Breast epithelium (tissue), 4 donors: ENCODE measurements at regions not wholly inside any gene's neighbourhood (a gene's known extent, or its start where the extent isn't known, plus 50 kb on each side); places are given as distances from the start of the nearest gene placed in this dataset.

Experiments
- DNase-seq, 2 donors: peaks; one replicate each; pipeline ENCODE4 v3.0.0-alpha.2; 2019; ENCODE audit warnings: low spot score in 2 of 2
- H3K27ac ChIP-seq, 2 donors: fragments of 200-600 bp; sonication (generic) in 1 of 2; one replicate each; pipeline ENCODE4 v1.5.1; 2016 to 2019; ENCODE audit warnings: mild to moderate bottlenecking in 1 of 2
- H3K27me3 ChIP-seq, 2 donors: fragments of 200-600 bp; sonication (generic) in 1 of 2; one replicate each; pipeline versions ENCODE4 v1.5.1 to v1.6.0; 2017 to 2019; ENCODE audit warnings: control low read depth in 1 of 2, mild to moderate bottlenecking in 1 of 2
- H3K36me3 ChIP-seq: fragments of 200-600 bp; one replicate; pipeline ENCODE4 v1.5.1; 2019
- H3K4me1 ChIP-seq, 2 donors: fragments of 200-600 bp; sonication (generic); one replicate each; pipeline ENCODE4 v1.5.1; 2016 to 2019; ENCODE audit warnings: control low read depth in 1 of 2
- H3K4me3 ChIP-seq, 3 donors: fragments of 200-600 bp; sonication (generic); 1 replicate in 2 of 3; 2 replicates in 1 of 3; pipeline ENCODE4 v1.5.1; 2016 to 2019; ENCODE audit warnings: mild to moderate bottlenecking in 3 of 3, moderate library complexity in 2 of 3
- H3K9me3 ChIP-seq, 2 donors: fragments of 200-600 bp; sonication (generic) in 1 of 2; one replicate each; pipeline ENCODE4 v1.5.1; 2016 to 2019; ENCODE audit warnings: control low read depth in 1 of 2
- CTCF ChIP-seq, 3 donors: fragments of 450-650 bp; IDR thresholded peaks; one replicate each; pipeline ENCODE4 v1.5.1; 2016 to 2017; ENCODE audit warnings: antibody characterized with exemption in 3 of 3, mild to moderate bottlenecking in 3 of 3, moderate library complexity in 3 of 3
- POLR2A ChIP-seq: fragments of 450-650 bp; IDR thresholded peaks from one replicate; pipeline ENCODE4 v1.6.1; 2016; ENCODE audit warnings: antibody characterized with exemption, mild to moderate bottlenecking, moderate library complexity
- POLR2AphosphoS5 ChIP-seq, 3 donors: sonication (generic); formaldehyde crosslinking; IDR thresholded peaks; one replicate each; pipeline ENCODE4 v1.6.1; 2017; ENCODE audit warnings: antibody characterized with exemption in 3 of 3
- intact Hi-C: fragments of 100-400 bp; cut with DNase I; formaldehyde crosslinking; loops from one replicate; pipeline ENCODE4 v1.15.1; 2023; ENCODE audit warnings: low total_unique reads

- H3K4me1 ChIP-seq = no peaks in the 10 kb centered on the region
- no peak for TF ChIP-seq POLR2AphosphoS5 (IDR thresholded peaks at IDR 0.05)
- TF ChIP-seq POLR2A = no peak
- TF ChIP-seq CTCF (IDR thresholded peaks at IDR 0.05) = no peak
- no peak overlapping the region for H3K4me3 ChIP-seq
- H3K27me3 ChIP-seq = no peaks in the 10 kb centered on the region
- no peaks in the 10 kb centered on the region for H3K9me3 ChIP-seq
- DNase-seq = no peak
- intact Hi-C loops = no loop called here
- no peak overlapping the region for H3K27ac ChIP-seq
- H3K36me3 ChIP-seq = no peaks in the 10 kb centered on the region
These were observed 134.1 kb upstream of the DLGAP1 start for GRCh38 chr18:4589056-4589800.

GRCh38 chr18:4587204-4587603 lies 132.1 kb upstream of the DLGAP1 start:
- DNase-seq = no peak
- Histone ChIP-seq H3K27ac (no peak overlapping the region), H3K27me3 (no peaks in the 10 kb centered on the region), H3K4me3 (no peak overlapping the region), H3K36me3 (no peaks in the 10 kb centered on the region), H3K4me1 (no peaks in the 10 kb centered on the region), H3K9me3 (no peaks in the 10 kb centered on the region)
- TF ChIP-seq POLR2AphosphoS5 (IDR thresholded peaks at IDR 0.05) (no peak), POLR2A (no peak), CTCF (IDR thresholded peaks at IDR 0.05) (no peak)
- intact Hi-C loops = no loop called here

- no peak overlapping the region for H3K27ac ChIP-seq
- no peak for DNase-seq
- no peaks in the 10 kb centered on the region for H3K36me3 ChIP-seq
- H3K4me3 ChIP-seq = no peak overlapping the region
- no peaks in the 10 kb centered on the region for H3K4me1 ChIP-seq
- TF ChIP-seq POLR2A = no peak
- TF ChIP-seq POLR2AphosphoS5 (IDR thresholded peaks at IDR 0.05) = no peak
- no peak for TF ChIP-seq CTCF (IDR thresholded peaks at IDR 0.05)
- intact Hi-C loops = no loop called here
- H3K27me3 ChIP-seq = no peaks in the 10 kb centered on the region
- H3K9me3 ChIP-seq = no peaks in the 10 kb centered on the region
These were observed 131.6 kb upstream of the DLGAP1 start for GRCh38 chr18:4586731-4587130.

GRCh38 chr18:4582431-4583335 lies 127.6 kb upstream of the DLGAP1 start:
- intact Hi-C loops = no loop called here

More at GRCh38 chr18:4582431-4583335, 127.6 kb upstream of the DLGAP1 start:
- Histone ChIP-seq H3K9me3 (peaks cover 6 to 16% of the 10 kb centered on the region in 2 donors), H3K4me3 (no peak overlapping the region), H3K27me3 (no peaks in the 10 kb centered on the region), H3K27ac (no peak overlapping the region), H3K36me3 (no peaks in the 10 kb centered on the region), H3K4me1 (no peaks in the 10 kb centered on the region)
- TF ChIP-seq POLR2A (no peak), CTCF (IDR thresholded peaks at IDR 0.05) (no peak), POLR2AphosphoS5 (IDR thresholded peaks at IDR 0.05) (no peak)
- no peak for DNase-seq
